ENCODE measurements at regions not wholly inside any gene's neighbourhood (a gene's known extent, or its start where the extent isn't known, plus 50 kb on each side); places are given as distances from the start of the nearest gene placed in this dataset.

DNA sequence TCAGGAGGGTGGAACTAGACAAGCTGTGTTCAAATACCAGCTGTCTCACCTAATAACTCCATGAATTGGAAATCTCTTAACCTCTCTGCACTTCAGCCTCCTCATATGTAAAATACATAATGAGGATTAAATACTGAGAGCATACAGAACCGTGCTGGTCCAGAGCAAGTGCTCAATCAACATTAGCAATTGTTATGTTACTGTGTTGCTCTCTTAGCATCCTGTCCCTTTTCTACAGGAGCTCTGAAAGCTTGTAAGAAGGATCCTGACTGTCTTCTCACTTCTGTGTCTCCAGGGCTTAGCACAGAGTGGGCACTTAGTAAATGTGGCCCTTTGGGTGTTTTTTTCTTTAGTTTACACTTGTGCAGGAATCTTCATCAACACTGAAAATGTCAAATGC, 1456.1 kb upstream of the IGFBP7 start:
- WGBS, 2 experiments, result 0 to 30% methylated on average over 1 of the region's 1 CpG

DNA sequence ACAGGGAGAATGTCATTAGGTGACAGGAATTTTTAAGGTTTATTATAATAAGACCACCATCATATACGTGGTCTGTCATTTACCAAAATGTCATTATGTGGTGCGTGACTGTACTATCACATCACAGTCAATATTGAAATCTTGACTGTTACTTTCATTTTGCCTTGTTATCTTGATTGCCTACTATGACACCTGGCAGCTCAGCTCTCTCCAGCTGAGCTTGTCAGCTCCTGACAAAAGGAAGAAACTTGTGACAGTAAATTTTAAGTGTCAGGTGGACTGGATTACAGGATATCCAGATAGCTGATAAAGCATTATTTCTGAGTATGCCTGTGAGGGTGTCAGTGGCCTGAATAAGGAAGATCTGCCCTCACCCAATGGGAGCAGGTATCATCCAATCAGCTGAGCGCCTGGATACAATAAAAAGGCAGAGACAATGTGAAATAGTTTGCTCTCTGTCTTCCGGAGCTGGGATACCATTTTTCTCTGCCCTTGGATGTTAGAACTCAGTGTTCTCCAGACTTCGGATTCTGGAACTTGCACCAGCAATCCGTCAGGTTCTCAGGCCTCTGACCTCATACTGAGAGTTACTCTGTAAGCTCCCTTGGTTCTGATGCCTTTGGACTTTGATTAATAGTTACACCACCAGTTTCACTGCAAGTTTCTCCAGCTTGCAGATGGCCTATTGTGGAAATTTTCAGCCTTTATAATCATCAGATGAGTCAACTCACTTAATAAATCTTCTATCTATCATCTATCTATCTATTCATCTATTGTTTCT, 1454.7 kb upstream of the IGFBP7 start:
- H3K27ac ChIP-seq (ENCODE audit: insufficient read depth, low read depth, low read length, poor library complexity, severe bottlenecking), result no peak overlapping the region
- H3K9me3 ChIP-seq (ENCODE audit: control insufficient read depth, low read length), result no peaks in the 10 kb centered on the region
- WGBS, 2 experiments, result 92 to 93% methylated on average over 6 of the region's 6 CpGs

More for the DNA sequence above, 1456.1 kb upstream of the IGFBP7 start:
- H3K9me3 ChIP-seq (ENCODE audit: control insufficient read depth, low read length), result no peaks in the 10 kb centered on the region
- H3K27me3 ChIP-seq (ENCODE audit: control insufficient read depth, insufficient read depth, low read length, poor library complexity, severe bottlenecking), result no peaks in the 10 kb centered on the region
- no peak overlapping the region for H3K4me3 ChIP-seq (ENCODE audit: insufficient read depth, low read depth, low read length)
- H3K27ac ChIP-seq (ENCODE audit: insufficient read depth, low read depth, low read length, poor library complexity, severe bottlenecking), result no peak overlapping the region
- no peaks in the 10 kb centered on the region for H3K36me3 ChIP-seq (ENCODE audit: control insufficient read depth, insufficient read depth, low read length)
- no peaks in the 10 kb centered on the region for H3K4me1 ChIP-seq (ENCODE audit: control insufficient read depth, insufficient read depth, low read length)

DNA sequence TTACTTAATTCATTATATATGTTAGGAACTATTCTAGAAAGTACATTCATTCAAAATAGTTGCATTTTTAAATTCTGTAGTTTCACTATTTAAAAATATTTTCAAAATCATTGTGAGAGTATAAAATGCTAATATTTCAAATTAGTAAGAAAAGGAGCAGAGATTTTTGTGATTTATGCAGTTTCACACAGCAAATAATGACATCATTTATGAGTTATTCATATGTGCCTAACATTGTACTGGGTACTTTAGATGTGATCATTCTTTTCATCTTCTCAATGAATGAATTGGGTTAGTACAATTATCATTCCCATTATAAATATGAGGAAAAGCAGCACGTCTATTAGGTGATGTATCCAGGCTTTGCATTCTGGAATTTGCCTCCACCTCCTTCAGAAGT, 1451.0 kb upstream of the IGFBP7 start:
- WGBS, 2 experiments, result 88% methylated on average over 1 of the region's 1 CpG
- no peaks in the 10 kb centered on the region for H3K27me3 ChIP-seq (ENCODE audit: control insufficient read depth, insufficient read depth, low read length, poor library complexity, severe bottlenecking)
- no peaks in the 10 kb centered on the region for H3K9me3 ChIP-seq (ENCODE audit: control insufficient read depth, low read length)
- no peak overlapping the region for H3K4me3 ChIP-seq (ENCODE audit: insufficient read depth, low read depth, low read length)
- no peaks in the 10 kb centered on the region for H3K4me1 ChIP-seq (ENCODE audit: control insufficient read depth, insufficient read depth, low read length)
- H3K36me3 ChIP-seq (ENCODE audit: control insufficient read depth, insufficient read depth, low read length), result no peaks in the 10 kb centered on the region
- H3K27ac ChIP-seq (ENCODE audit: insufficient read depth, low read depth, low read length, poor library complexity, severe bottlenecking), result no peak overlapping the region

More for the DNA sequence above, 1454.7 kb upstream of the IGFBP7 start:
- Histone ChIP-seq H3K4me3 (ENCODE audit: insufficient read depth, low read depth, low read length) (no peak overlapping the region), H3K27me3 (ENCODE audit: control insufficient read depth, insufficient read depth, low read length, poor library complexity, severe bottlenecking) (no peaks in the 10 kb centered on the region), H3K36me3 (ENCODE audit: control insufficient read depth, insufficient read depth, low read length) (no peaks in the 10 kb centered on the region), H3K4me1 (ENCODE audit: control insufficient read depth, insufficient read depth, low read length) (no peaks in the 10 kb centered on the region)

DNA sequence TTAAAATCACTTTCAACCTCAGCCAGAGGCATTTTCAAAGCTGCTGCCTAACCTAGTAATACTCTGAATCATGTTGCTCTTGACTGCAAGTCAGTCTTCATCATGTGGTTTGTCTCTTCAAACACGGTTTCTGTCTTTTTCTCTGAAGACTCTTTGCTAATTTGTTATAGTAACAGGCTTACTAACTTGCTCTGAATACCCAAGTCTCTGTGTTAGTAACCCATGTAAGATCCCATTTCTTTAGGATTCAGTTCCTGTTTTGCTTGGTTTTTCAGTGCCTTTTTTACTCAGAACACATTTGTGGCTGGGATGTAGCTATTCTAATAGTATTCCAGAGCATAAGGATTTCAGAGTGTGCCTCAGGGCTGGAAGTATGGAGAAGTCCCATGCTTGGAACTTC, 1450.6 kb upstream of the IGFBP7 start:
- Histone ChIP-seq H3K4me3 (ENCODE audit: insufficient read depth, low read depth, low read length) (no peak overlapping the region), H3K9me3 (ENCODE audit: control insufficient read depth, low read length) (no peaks in the 10 kb centered on the region), H3K36me3 (ENCODE audit: control insufficient read depth, insufficient read depth, low read length) (no peaks in the 10 kb centered on the region), H3K27me3 (ENCODE audit: control insufficient read depth, insufficient read depth, low read length, poor library complexity, severe bottlenecking) (no peaks in the 10 kb centered on the region), H3K27ac (ENCODE audit: insufficient read depth, low read depth, low read length, poor library complexity, severe bottlenecking) (no peak overlapping the region), H3K4me1 (ENCODE audit: control insufficient read depth, insufficient read depth, low read length) (no peaks in the 10 kb centered on the region)
- 84 to 89% methylated on average over 1 of the region's 1 CpG for WGBS, 2 experiments

DNA sequence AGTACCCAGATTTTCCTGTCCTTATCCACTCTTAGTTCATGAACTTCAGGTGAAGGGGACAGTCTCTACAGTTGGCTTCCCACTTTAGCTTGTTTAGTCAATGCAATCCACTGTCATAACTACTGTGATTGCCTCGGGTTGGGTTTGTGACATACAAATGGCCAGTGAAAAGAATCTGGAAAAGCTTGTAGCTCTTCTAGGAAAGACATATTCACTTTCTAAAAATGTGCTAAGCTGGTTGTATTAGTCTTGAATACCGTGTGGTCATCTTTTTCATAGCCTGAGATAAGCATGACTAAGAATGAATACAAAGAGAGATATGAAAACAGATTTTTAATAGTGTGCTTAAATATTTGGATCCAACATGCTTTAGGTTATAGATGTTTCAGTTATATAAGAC, 1443.5 kb upstream of the IGFBP7 start:
- Histone ChIP-seq H3K36me3 (ENCODE audit: control insufficient read depth, insufficient read depth, low read length) (no peaks in the 10 kb centered on the region), H3K4me3 (ENCODE audit: insufficient read depth, low read depth, low read length) (no peak overlapping the region), H3K27me3 (ENCODE audit: control insufficient read depth, insufficient read depth, low read length, poor library complexity, severe bottlenecking) (no peaks in the 10 kb centered on the region), H3K9me3 (ENCODE audit: control insufficient read depth, low read length) (no peaks in the 10 kb centered on the region), H3K27ac (ENCODE audit: insufficient read depth, low read depth, low read length, poor library complexity, severe bottlenecking) (no peak overlapping the region), H3K4me1 (ENCODE audit: control insufficient read depth, insufficient read depth, low read length) (no peaks in the 10 kb centered on the region)
- WGBS, 2 experiments, result 89 to 96% methylated on average over 2 of the region's 2 CpGs

DNA sequence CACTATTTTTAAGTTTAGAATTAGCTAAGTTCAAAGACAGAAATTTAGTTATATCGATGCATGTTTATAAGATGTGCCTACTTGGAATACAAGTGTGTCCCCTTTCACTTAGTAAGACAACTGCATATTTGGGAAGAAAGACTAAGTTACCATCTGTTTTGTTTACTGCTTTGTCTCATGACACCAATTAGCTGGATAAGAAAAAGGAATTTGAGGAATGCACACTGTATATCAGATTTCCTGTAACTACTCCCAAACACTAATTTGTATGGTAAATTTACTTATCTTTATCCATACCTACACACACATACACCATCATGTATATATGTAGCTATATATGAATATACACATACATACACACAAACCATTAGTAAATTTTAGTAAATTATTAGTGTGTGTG, 1442.8 kb upstream of the IGFBP7 start:
- Histone ChIP-seq H3K36me3 (ENCODE audit: control insufficient read depth, insufficient read depth, low read length) (no peaks in the 10 kb centered on the region), H3K4me3 (ENCODE audit: insufficient read depth, low read depth, low read length) (no peak overlapping the region), H3K27me3 (ENCODE audit: control insufficient read depth, insufficient read depth, low read length, poor library complexity, severe bottlenecking) (no peaks in the 10 kb centered on the region), H3K27ac (ENCODE audit: insufficient read depth, low read depth, low read length, poor library complexity, severe bottlenecking) (no peak overlapping the region), H3K4me1 (ENCODE audit: control insufficient read depth, insufficient read depth, low read length) (no peaks in the 10 kb centered on the region), H3K9me3 (ENCODE audit: control insufficient read depth, low read length) (no peaks in the 10 kb centered on the region)
- WGBS, 2 experiments, result 100% methylated on average over 1 of the region's 1 CpG

DNA sequence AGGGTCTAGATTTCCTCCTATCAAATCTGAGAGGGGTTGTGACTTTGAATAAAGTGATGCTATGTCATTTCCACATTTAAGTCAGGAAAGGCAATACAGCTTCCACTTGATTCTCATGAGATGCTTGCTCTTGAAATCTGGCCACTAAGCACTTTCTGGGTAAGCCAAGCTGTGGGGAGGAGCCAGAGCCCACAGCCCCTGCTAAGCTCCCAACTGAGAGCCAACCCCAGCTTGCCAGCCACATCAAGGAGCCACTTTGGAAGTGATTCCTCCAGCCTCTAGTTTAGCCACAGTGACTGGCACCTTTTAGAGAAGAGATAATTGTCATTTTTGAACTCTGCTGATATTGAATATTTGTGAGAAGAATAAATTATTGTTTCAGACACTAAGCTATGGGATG, 1441.5 kb upstream of the IGFBP7 start:
- H3K27ac ChIP-seq (ENCODE audit: insufficient read depth, low read depth, low read length, poor library complexity, severe bottlenecking), result no peak overlapping the region
- no peaks in the 10 kb centered on the region for H3K9me3 ChIP-seq (ENCODE audit: control insufficient read depth, low read length)
- no peaks in the 10 kb centered on the region for H3K36me3 ChIP-seq (ENCODE audit: control insufficient read depth, insufficient read depth, low read length)
- no peaks in the 10 kb centered on the region for H3K4me1 ChIP-seq (ENCODE audit: control insufficient read depth, insufficient read depth, low read length)
- H3K27me3 ChIP-seq (ENCODE audit: control insufficient read depth, insufficient read depth, low read length, poor library complexity, severe bottlenecking), result no peaks in the 10 kb centered on the region
- no peak overlapping the region for H3K4me3 ChIP-seq (ENCODE audit: insufficient read depth, low read depth, low read length)

DNA sequence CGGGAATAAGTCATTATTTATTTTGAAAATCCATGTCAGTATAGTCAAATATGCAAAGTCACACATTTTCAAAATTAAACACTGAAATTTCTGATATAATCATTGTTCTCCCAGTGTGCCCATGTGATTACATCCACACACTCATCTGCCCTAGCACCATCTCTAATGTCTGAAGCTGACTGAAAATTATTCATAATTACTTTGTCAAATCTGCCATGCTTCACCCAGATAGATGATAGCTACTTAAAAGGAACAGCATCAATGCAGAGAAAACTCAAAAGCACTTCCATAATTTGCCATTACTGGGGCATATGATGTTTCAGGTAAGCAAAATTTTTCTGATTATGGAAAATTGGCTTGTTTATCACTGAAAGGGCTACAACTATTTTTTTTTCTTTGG, 1433.3 kb upstream of the IGFBP7 start:
- Histone ChIP-seq H3K4me3 (ENCODE audit: insufficient read depth, low read depth, low read length) (no peak overlapping the region), H3K27ac (ENCODE audit: insufficient read depth, low read depth, low read length, poor library complexity, severe bottlenecking) (no peak overlapping the region), H3K9me3 (ENCODE audit: control insufficient read depth, low read length) (no peaks in the 10 kb centered on the region), H3K27me3 (ENCODE audit: control insufficient read depth, insufficient read depth, low read length, poor library complexity, severe bottlenecking) (no peaks in the 10 kb centered on the region), H3K4me1 (ENCODE audit: control insufficient read depth, insufficient read depth, low read length) (no peaks in the 10 kb centered on the region), H3K36me3 (ENCODE audit: control insufficient read depth, insufficient read depth, low read length) (no peaks in the 10 kb centered on the region)
- WGBS, 2 experiments, result 80 to 83% methylated on average over 1 of the region's 1 CpG

DNA sequence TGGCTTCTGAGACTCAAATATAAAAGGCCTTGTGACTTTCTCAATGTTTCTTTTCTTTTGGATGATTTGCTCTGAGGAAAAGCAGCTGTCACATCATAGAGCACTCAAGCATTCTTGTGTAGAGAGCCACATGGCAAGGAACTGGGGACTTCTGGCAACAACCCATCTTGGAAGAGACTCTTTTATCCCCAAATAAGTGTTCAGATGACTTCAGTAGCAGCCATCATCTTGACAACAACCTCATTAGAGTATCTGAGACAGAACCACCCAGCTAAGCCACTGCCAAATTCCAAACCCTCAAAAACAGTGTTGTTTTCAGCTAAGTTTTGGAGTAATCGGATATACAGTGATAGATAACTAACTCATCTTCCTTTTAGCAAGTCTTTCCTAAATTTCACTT, 1431.7 kb upstream of the IGFBP7 start:
- 100% methylated on average over 1 of the region's 1 CpG; no CpG with 5 or more reads in 1 of the 2 experiments for WGBS, 2 experiments
- Histone ChIP-seq H3K4me3 (ENCODE audit: insufficient read depth, low read depth, low read length) (no peak overlapping the region), H3K27me3 (ENCODE audit: control insufficient read depth, insufficient read depth, low read length, poor library complexity, severe bottlenecking) (no peaks in the 10 kb centered on the region), H3K36me3 (ENCODE audit: control insufficient read depth, insufficient read depth, low read length) (no peaks in the 10 kb centered on the region), H3K4me1 (ENCODE audit: control insufficient read depth, insufficient read depth, low read length) (no peaks in the 10 kb centered on the region), H3K27ac (ENCODE audit: insufficient read depth, low read depth, low read length, poor library complexity, severe bottlenecking) (no peak overlapping the region), H3K9me3 (ENCODE audit: control insufficient read depth, low read length) (no peaks in the 10 kb centered on the region)

DNA sequence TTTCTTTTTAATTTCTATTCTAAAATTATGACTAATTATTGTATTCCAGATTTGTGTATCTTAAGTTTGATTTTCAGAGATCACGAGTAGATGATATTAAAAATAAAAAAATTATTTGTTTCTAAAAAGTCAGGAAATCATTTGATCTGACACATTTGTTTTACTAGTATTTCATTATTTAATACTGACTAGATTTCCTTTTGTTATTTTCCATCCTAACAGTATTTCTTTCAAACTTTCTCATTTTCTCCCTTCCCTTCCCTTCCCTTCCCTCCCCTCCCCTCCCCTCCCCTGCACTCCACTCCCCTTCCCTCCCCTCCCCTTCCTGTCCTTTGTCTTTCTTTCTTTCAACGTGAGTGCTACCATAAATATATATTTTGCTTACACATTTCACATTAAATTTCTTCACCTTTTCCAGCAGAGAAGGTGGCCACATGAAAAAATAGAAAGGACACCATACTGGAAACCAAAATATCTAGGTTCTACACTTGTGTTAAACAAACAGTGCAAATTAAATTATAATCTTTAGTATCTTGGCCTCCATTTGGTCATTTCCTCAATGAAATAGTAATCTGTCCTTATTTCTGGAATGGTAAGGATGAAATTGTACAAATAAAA, 1412.7 kb upstream of the IGFBP7 start:
- H3K4me3 ChIP-seq (ENCODE audit: insufficient read depth, low read depth, low read length), result no peak overlapping the region
- 78 to 90% methylated on average over 1 of the region's 2 CpGs for WGBS, 2 experiments
- no peaks in the 10 kb centered on the region for H3K36me3 ChIP-seq (ENCODE audit: control insufficient read depth, insufficient read depth, low read length)
- H3K9me3 ChIP-seq (ENCODE audit: control insufficient read depth, low read length), result no peaks in the 10 kb centered on the region
- no peak overlapping the region for H3K27ac ChIP-seq (ENCODE audit: insufficient read depth, low read depth, low read length, poor library complexity, severe bottlenecking)
- H3K4me1 ChIP-seq (ENCODE audit: control insufficient read depth, insufficient read depth, low read length), result no peaks in the 10 kb centered on the region
- no peaks in the 10 kb centered on the region for H3K27me3 ChIP-seq (ENCODE audit: control insufficient read depth, insufficient read depth, low read length, poor library complexity, severe bottlenecking)

Measured in ectodermal cell (in vitro differentiated cells).